Astrocyte (in vitro differentiated cells and primary cell): ENCODE measurements at regions not wholly inside any gene's neighbourhood (a gene's known extent, or its start where the extent isn't known, plus 50 kb on each side); places are given as distances from the start of the nearest gene placed in this dataset.

Experiments used
- DNase-seq: peaks from one replicate; pipeline ENCODE4 v3.0.0-alpha.2; 2010; ENCODE audit warnings: low read depth
- FAIRE-seq: peaks from 2 replicates; lab custom pipeline; 2011; peaks lifted over from hg19 to GRCh38; lab: Jason Lieb, UNC
- H2AFZ ChIP-seq: 2 replicates; pipeline ENCODE4 v1.6.0; 2012; ENCODE audit warnings: low read depth, low read length, inconsistent platforms
- H3K27ac ChIP-seq: 2 replicates; pipeline ENCODE4 v1.5.1; 2011; ENCODE audit warnings: low read depth, low read length, inconsistent platforms
- H3K27me3 ChIP-seq: 2 replicates; pipeline ENCODE4 v1.6.0; 2011; ENCODE audit warnings: low read length, inconsistent platforms; ENCODE audit not compliant: insufficient read depth
- H3K36me3 ChIP-seq: 2 replicates; pipeline ENCODE4 v1.5.1; 2011; ENCODE audit warnings: low read length, inconsistent platforms; ENCODE audit not compliant: insufficient read depth
- H3K4me1 ChIP-seq: 2 replicates; pipeline ENCODE4 v1.5.1; 2011; ENCODE audit warnings: low read length, inconsistent platforms; ENCODE audit not compliant: insufficient read depth
- H3K4me2 ChIP-seq: 2 replicates; pipeline ENCODE4 v1.6.0; 2012; ENCODE audit warnings: low read length, inconsistent platforms
- H3K4me3 ChIP-seq: 2 replicates; pipeline ENCODE4 v1.5.1; 2011; ENCODE audit warnings: low read depth, mild to moderate bottlenecking, low read length, inconsistent platforms; ENCODE audit not compliant: insufficient read depth
- H3K79me2 ChIP-seq: 2 replicates; pipeline ENCODE4 v1.6.0; 2012; ENCODE audit warnings: mild to moderate bottlenecking, low read length, inconsistent platforms; ENCODE audit not compliant: insufficient read depth
- H3K9ac ChIP-seq: 2 replicates; pipeline ENCODE4 v1.6.0; 2012; ENCODE audit warnings: mild to moderate bottlenecking, low read length, inconsistent platforms
- H3K9me3 ChIP-seq: 2 replicates; pipeline ENCODE4 v1.5.1; 2012; ENCODE audit warnings: low read depth, mild to moderate bottlenecking, low read length, inconsistent platforms; ENCODE audit not compliant: insufficient read depth
- H4K20me1 ChIP-seq: 2 replicates; pipeline ENCODE4 v1.6.0; 2012; ENCODE audit warnings: low read length, inconsistent platforms; ENCODE audit not compliant: insufficient read depth
- H3K27ac Mint-ChIP-seq: one replicate; pipeline ENCODE4 v1.8.0; 2021; ENCODE audit warnings: mild to moderate bottlenecking, mixed read lengths; ENCODE audit not compliant: unreplicated experiment
- H3K27me3 Mint-ChIP-seq: one replicate; pipeline ENCODE4 v1.8.0; 2021; ENCODE audit warnings: low read depth, mixed read lengths; ENCODE audit not compliant: unreplicated experiment
- H3K36me3 Mint-ChIP-seq: one replicate; pipeline ENCODE4 v1.8.0; 2021; ENCODE audit warnings: low read depth, mixed read lengths; ENCODE audit not compliant: unreplicated experiment
- H3K4me1 Mint-ChIP-seq: one replicate; pipeline ENCODE4 v1.8.0; 2021; ENCODE audit warnings: low read depth, mixed read lengths; ENCODE audit not compliant: unreplicated experiment
- H3K4me3 Mint-ChIP-seq: one replicate; pipeline ENCODE4 v1.8.0; 2021; ENCODE audit warnings: mild to moderate bottlenecking, moderate library complexity, mixed read lengths; ENCODE audit not compliant: unreplicated experiment
- H3K9me3 Mint-ChIP-seq: one replicate; pipeline ENCODE4 v1.8.0; 2021; ENCODE audit warnings: mild to moderate bottlenecking, mixed read lengths; ENCODE audit not compliant: unreplicated experiment
- CTCF ChIP-seq: IDR thresholded peaks from 2 replicates; pipeline ENCODE4 v1.5.1; 2011; ENCODE audit warnings: low read depth, mild to moderate bottlenecking, inconsistent platforms, low read length, moderate library complexity; ENCODE audit not compliant: insufficient read depth
- EZH2 ChIP-seq: IDR thresholded peaks from 2 replicates; pipeline ENCODE4 v1.6.1; 2012; ENCODE audit warnings: mild to moderate bottlenecking, low read length, inconsistent platforms; ENCODE audit not compliant: insufficient read depth

DNA sequence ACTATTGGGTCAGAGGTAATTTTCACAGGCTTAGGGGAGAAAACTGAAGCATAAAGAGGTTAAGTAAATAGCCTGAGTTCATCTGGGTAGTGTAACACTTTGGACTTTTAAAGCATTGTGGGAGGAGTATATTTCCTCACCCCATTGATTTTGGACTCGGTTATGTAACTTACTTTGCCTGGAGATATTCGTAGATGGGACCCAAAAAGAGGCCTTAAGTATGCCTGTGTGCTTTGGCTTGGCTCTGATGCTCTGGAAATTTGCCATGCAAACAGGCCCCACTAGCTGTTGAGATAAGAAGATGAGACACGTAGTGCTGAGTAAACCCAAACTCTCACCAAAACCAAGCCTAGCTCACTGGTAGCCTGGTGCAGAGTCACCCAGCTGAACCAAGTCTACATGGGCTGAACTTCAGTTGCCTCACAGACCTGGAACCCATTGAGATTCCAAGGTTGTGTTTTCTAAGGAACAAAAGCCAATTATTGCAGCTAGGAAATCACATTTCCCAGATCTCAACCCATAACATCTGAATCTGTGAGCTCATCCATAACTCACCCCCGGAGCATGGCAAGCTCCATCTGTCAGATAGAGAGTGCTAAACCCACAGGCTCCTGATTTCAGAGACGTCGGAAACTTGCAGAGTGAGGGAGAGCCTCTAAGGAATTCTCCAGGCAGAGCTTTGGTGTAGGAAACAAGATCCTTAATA lies 536.0 kb upstream of the C16orf82 start:
- H4K20me1 ChIP-seq, result no peaks in the 10 kb centered on the region
- no peaks in the 10 kb centered on the region for H3K27me3 ChIP-seq
- no peak overlapping the region for H3K4me2 ChIP-seq
- no peak overlapping the region for H3K4me3 Mint-ChIP-seq
- H3K4me1 Mint-ChIP-seq, result no peaks in the 10 kb centered on the region
- no peaks in the 10 kb centered on the region for H3K27me3 Mint-ChIP-seq
- H3K27ac ChIP-seq, result no peak overlapping the region
- H3K9ac ChIP-seq, result no peak overlapping the region
- peaks cover 2% of the 10 kb centered on the region for H3K9me3 ChIP-seq
- H3K79me2 ChIP-seq, result no peaks in the 10 kb centered on the region
- H3K36me3 Mint-ChIP-seq, result no peaks in the 10 kb centered on the region
- DNase-seq (no peak), FAIRE-seq (no peak)
- peaks cover 4% of the 10 kb centered on the region for H3K9me3 Mint-ChIP-seq
- H3K4me3 ChIP-seq, result no peak overlapping the region
- H3K36me3 ChIP-seq, result no peaks in the 10 kb centered on the region
- no peak overlapping the region for H2AFZ ChIP-seq
- no peaks in the 10 kb centered on the region for H3K4me1 ChIP-seq
- TF ChIP-seq CTCF (no peak), EZH2 (no peak)
- no peak overlapping the region for H3K27ac Mint-ChIP-seq

- DNase-seq (no peak), FAIRE-seq (no peak)
- Histone ChIP-seq H3K9ac (no peak overlapping the region), H3K79me2 (no peaks in the 10 kb centered on the region), H3K27me3 (no peaks in the 10 kb centered on the region), H3K4me3 (no peak overlapping the region), H3K4me1 (no peaks in the 10 kb centered on the region), H2AFZ (no peak overlapping the region), H4K20me1 (no peaks in the 10 kb centered on the region), H3K4me2 (no peak overlapping the region), H3K27ac (no peak overlapping the region), H3K9me3 (peaks cover 2% of the 10 kb centered on the region), H3K36me3 (no peaks in the 10 kb centered on the region)
- H3K36me3 Mint-ChIP-seq, result no peaks in the 10 kb centered on the region
- no peak overlapping the region for H3K27ac Mint-ChIP-seq
- H3K27me3 Mint-ChIP-seq, result no peaks in the 10 kb centered on the region
- H3K4me3 Mint-ChIP-seq, result no peak overlapping the region
- no peak for TF ChIP-seq EZH2
- TF ChIP-seq CTCF, result no peak
- peaks cover 2% of the 10 kb centered on the region for H3K9me3 Mint-ChIP-seq
- no peaks in the 10 kb centered on the region for H3K4me1 Mint-ChIP-seq
These were observed 535.4 kb upstream of the C16orf82 start for GRCh38 chr16:26531290-26531730.

DNA sequence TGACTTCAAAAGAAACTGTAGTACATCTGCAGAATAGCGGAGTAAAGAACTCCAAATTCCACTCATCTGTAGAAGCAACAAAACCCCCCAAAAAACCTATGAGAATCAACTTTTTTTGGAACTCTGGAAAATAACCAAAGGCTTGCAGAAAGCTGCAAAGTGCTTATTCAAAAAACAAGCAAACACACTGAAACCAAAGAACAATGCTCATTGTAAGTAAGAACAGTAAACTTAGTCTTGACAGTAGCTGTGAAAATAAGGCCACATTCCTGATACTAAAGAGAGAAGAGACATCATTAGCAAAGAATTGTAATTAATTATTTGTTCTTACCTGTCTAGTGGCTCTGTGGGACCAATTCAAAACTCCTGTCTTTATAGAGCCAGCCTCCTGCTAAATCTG lies 534.3 kb upstream of the C16orf82 start:
- H3K4me3 Mint-ChIP-seq, result no peak overlapping the region
- FAIRE-seq, result no peak

More for the DNA sequence above, 534.3 kb upstream of the C16orf82 start:
- H3K27ac ChIP-seq, result no peak overlapping the region
- H3K27ac Mint-ChIP-seq, result no peak overlapping the region
- peaks cover 2% of the 10 kb centered on the region for H3K9me3 ChIP-seq
- no peaks in the 10 kb centered on the region for H4K20me1 ChIP-seq
- no peak overlapping the region for H3K4me2 ChIP-seq
- no peak overlapping the region for H2AFZ ChIP-seq
- no peaks in the 10 kb centered on the region for H3K36me3 ChIP-seq
- TF ChIP-seq EZH2 (no peak), CTCF (no peak)
- no peaks in the 10 kb centered on the region for H3K27me3 Mint-ChIP-seq
- H3K9ac ChIP-seq, result no peak overlapping the region
- H3K27me3 ChIP-seq, result no peaks in the 10 kb centered on the region
- H3K36me3 Mint-ChIP-seq, result no peaks in the 10 kb centered on the region
- H3K9me3 Mint-ChIP-seq, result peaks cover 2% of the 10 kb centered on the region
- no peak overlapping the region for H3K4me3 ChIP-seq
- no peaks in the 10 kb centered on the region for H3K4me1 ChIP-seq
- H3K79me2 ChIP-seq, result no peaks in the 10 kb centered on the region
- no peaks in the 10 kb centered on the region for H3K4me1 Mint-ChIP-seq
- no peak for DNase-seq
